NCI-H774 (cell line): ENCODE measurements at regions not wholly inside any gene's neighbourhood (a gene's known extent, or its start where the extent isn't known, plus 50 kb on each side); places are given as distances from the start of the nearest gene placed in this dataset.

Experiments
- DNase-seq: peaks from one replicate; lab custom pipeline; 2025; lab: John Stamatoyannopoulos, UW

DNA sequence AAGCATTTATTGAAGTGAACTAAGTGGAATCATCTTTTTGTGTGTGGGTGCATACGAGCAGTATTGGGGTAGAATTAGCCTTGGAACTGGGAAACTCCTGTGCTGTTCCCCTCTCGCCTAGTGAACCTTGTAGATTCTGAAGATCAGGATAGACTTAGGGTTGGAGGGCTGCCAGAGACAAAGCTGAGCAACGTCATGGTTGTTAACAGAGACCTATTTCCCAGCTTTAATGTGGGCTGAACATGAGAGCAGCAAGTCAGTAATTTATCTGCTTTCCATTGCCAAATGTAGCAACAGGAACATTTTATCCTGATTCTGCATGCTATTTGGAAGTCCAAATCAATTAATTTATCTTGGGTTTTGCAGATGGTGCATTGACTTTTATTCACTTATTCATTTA lies 246.6 kb downstream of the IL20RB start:
- no peak for DNase-seq

DNA sequence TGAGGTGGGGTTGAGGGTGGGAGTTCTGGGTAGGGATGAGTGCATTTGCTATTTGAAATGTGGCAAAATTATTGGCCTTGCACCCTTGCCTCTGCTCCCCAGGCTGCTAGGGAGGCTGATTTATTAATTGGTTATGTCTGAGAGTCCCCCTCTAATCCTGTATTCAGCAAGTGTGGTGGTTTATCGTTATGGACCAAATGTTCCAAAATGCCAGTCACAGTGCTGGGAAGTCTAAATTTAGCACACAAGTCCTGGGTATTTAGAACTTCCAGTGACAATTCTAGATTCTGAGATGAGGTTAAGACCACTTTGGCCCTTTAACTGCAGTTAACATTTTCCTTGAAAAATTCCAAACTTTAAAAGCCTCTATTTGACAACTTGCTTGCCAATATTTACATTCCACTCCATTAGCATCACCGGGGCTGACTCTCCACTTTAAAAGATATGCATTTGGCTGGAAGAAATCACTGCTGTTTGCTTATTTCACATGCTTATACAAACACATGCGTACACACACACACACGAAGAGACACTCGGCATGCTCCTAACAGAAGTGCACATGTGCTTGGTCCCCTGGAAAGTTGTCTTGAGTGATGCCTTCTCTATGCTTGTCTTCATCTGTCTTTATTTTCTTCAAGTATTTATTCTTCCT lies 247.7 kb downstream of the IL20RB start:
- DNase-seq = no peak

DNA sequence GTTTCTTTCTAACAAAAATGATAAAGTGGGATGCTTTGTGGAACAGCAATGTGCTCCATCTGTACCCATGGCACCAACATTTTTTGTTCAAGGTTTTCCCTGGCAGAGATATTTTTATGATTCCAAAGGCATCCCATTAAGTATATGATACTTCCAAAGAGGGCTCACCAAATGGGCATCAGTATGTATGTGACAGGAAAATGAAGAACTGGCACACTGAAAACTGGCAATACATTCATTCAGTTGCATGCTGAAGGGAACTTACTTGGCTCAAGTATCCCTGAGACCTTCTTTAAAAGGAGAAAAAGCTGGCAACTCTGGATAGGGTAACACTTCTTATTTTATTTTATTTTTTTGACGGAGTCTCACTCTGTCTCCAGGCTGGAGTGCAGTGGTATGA lies 249.8 kb downstream of the IL20RB start:
- DNase-seq = no peak

DNA sequence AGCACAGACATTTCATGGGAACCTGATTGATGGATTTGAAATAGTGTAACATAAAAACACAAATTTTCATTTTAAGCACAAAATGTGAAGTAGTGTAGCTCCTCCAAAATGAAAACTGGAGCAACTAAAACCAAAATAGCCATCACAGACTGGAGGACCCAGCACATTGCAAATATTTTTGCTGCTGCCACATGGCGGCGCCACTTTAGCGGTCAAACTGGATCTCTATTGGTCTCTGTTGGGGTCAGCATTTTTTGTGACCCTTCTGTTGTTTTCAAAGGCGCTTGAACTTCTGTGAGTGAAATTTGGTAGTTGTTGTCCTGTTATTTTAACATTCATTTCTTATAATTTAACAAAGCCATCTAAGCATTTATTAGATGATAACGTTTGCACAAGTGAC lies 259.9 kb downstream of the IL20RB start:
- DNase-seq = no peak

DNA sequence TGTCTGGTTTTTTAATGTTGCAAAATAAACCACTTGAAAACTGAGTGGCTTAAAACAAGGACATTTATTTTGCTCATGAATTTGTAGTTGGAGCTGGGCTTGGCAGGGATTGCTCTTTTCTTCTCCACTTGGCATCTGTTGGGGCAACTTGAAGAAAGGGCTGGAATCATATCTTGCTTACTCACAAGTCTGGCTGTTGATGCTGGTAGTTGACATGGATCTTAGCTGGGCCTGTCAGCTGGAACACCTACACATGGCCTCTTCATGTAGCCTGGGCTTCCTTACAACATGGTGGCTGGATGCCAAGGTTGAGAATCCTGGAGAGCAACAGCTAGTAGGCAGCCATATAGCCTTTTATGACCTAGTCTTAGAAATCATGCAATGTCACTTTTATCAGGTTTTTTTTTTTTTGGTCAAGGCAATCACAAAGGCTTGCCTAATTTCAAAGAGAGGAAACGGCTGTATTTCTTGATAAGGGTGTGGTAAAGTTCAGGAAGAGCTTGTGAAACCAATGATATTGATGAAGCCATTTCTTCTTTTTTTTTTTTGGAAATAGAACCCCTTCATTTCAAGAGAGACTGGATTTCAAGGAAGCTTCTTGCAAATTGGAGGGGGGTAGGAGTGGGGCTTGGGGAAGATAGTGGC lies 262.1 kb downstream of the IL20RB start:
- DNase-seq = no peak

DNA sequence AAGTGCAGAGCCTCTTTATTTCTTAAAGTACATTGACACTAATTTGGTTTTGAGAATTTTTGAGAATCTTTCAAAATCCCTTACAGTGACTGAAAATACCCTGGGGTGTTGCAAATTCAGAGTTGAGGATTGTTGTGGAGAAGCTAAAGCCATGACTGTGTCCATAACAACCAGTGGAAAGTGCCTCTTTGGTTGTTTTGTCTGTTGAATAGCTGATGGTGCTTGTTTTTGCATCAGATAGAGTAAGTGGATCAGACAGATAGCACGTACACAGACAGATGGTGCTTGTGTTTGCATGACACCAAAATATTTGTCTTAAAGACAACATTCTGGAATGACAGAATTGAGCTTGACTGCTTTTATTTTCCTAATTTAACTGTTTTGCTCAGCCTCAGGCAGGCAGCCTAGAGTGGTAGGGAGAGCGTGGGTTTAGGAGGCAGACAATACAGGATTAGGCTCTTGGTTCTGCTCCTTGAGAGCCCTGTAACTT lies 265.0 kb downstream of the IL20RB start:
- DNase-seq = no peak

DNA sequence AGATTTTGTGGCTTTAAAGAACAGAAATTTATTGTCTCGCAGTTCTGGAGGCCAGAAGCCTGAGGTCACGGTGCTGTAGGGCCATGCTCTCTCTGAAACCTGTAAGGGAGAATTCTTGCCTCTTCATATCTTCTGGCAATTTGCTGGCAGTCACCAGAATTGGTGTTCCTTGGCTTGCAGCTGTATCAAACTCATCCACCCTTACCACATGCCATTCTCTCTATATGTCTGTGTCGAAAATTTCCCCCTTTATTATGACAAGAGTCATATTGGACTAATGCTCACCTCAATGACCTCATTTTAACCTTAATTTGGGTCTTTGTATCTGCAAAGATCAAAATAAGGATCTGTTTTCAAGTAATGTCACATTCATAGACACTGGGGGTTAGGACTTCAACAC lies 266.7 kb downstream of the IL20RB start:
- no peak for DNase-seq

DNA sequence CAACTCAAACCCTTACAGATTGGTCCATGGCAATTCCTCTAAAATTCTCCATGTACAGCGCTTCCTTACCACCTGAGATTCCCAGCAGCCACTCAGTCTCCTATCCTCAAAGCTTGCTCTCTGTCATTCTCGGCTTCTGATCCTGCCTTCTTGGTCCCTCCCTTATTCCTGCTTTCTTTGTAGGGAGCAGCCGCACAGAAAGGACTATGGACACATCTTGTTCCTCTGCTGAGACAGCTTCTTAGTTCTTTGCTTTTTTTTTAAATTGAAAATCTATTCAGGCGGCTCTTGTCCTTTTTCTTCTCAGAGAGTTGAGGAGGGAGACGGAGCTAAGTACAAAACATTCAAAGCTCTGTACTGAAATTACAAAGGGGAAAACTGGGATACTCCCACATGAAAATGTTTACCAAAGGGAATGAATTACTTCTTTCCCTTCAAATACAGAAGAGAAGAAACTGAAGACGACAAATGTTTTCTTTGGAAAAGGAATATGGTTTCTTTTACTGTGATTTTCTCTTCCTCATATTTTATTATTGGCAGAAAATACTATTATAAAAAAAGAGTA lies 285.1 kb downstream of the IL20RB start:
- no peak for DNase-seq

DNA sequence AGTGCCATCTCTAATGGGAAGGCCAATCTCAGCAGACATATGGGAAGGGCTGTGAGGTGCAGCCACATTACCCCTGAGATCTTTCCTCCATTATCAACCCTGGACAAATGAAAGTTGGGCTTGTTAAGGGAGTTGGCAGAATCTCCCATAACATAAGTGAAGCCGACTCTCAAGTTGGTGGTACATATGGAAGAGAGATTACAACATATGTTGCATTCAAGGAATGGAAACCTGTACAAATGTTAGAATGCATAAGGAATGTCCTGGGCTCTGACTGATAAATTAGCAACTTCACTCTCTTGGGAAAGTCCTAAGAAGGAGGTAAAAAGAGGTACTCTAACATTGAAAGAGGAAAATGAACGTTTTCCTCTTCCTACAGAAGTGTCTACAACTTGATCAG lies 288.7 kb downstream of the IL20RB start:
- DNase-seq = no peak

DNA sequence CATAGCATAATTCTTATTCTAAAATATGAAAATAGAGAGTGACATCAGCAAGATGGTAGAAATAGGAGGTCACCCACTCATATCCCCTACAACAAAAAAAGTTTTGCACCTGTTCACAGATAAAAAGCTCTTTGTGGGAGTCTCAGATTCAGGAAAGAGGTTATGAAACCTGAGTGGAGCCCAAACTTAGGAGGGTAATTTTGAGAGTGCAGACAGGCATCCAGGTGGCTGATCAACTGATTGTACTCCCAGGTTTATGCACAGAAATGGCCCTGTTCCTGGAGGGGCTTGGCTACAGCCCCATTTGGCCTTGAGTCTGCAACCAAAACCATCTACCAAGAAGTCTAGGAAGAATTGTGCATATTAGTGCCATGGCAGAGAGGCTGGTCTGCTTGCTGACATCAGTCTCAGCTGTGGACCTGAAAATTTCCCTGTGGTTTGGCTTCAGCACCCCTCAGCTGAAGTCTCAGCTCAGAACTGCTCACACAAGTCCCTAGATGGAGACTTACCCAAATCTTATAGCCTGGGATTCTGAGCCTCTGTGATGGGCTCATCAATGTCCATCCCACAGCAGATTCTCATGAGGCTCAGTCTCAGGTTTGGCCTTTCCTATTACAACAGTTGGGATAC lies 291.6 kb downstream of the IL20RB start:
- DNase-seq = no peak

DNA sequence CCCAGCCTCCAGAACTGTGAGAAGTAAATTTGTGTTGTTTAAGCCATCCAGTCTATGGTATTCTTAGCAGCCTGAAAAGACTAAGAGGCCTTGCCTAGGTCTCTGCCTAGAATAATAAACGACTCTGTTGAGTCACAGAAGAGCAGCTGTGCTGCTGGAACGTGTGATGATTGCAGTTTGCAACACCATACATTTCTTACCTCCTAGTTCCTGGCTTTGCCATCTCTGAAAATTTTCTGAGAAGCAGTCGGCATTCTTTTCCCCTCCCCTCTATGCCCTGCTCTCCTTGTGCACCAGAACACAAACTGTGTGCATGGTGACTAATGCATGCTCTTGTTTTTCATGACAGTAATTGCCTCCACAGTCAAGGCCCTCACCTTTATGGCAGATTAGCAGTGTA lies 301.3 kb downstream of the IL20RB start:
- no peak for DNase-seq

DNA sequence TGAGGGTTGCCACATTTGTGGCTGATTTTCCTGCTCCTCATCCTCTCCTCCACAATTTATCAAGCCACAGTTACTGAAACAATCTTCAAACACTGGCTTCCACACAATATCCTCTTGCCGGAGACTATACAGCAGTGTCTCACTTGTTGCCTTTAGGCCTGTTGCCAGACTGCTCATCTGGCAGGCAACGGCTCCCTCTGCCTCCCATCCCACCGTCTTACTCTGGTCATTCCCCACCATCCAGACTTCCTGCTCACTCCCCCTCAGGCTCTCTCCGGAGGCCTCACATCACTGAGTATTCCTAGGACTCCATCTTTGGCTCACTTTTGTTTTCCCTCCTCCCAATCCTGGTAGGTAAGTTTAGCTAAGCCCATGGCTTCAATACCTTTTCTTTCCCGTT lies 301.9 kb downstream of the IL20RB start:
- DNase-seq = no peak

DNA sequence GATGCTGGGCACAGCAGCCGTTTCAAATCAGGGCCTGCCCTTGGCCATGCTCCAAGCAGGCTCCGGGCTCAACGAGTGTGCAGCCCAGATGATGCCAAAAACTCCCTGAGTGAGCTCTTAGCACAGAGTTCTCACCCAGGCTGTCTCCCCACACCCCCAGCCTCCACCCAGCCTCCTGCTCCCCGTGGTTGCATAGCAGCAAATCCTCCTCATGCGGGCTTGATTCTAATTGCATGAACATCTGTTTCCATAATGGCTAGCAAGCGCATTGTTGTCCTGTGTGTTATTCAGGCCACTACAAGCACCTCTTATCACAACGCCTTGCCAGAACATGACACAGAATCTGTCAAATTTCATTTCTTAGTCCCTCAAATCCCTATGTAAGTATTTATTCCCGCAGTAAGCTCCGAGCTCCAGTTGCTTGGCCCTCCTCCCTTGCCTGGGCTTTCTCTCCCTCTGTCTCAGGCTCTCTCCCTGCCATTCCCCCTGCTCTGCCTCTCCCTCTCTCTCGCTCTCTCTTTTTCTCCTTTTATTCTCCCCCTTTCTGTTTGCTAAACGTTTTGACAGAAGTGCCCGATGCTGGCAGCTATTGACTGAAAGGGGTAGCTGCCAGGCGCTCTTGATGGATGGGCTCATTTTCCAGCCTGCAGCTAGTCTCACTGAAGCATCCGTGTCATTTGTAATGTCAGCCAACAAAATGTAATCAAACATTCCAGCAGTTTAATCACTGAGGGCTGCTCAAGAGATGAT lies 306.5 kb downstream of the IL20RB start:
- DNase-seq = peak; percentile 71

DNA sequence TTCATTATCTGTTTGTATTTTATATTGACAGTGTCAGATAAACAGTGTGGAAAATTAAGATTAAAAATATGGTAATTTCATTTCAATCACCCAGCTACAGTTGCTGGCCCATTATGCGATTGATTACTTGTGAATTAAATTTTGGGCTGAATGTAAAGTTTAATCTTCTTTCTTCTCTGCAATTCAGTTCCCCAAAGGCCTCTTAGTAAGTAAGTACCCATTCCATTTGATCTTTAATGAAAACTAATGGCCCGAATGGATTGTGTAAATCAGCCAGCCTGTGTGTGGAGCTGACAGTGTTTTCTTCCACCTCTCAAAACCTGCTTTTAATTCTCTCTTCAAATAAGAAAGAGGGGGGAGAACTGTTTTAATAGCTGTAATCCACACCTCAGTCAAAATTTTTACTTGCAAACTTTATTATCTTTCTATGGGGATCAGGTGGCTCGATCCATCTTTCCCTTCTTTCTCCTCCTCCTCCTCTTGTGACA lies 307.1 kb downstream of the IL20RB start:
- DNase-seq = no peak

DNA sequence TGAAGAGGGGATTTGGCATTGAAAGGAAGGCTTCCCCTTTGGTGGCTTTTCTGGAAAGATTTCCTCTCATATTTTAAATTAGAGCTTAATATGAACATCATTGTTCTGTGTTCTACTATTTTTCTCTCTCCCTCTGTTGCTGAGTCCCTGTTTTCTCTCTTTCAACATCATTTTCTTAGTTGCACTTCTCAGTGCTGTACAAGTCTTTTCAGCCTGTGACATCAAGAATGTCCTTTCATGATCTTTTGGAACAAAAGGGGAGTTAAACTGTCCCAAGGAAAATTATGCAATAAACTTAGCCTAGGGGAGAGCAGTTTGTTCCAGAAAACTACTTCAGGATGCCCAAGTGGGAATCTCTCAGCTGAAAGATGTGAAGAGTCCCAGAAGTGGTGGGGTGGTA lies 325.1 kb downstream of the IL20RB start:
- DNase-seq = no peak

DNA sequence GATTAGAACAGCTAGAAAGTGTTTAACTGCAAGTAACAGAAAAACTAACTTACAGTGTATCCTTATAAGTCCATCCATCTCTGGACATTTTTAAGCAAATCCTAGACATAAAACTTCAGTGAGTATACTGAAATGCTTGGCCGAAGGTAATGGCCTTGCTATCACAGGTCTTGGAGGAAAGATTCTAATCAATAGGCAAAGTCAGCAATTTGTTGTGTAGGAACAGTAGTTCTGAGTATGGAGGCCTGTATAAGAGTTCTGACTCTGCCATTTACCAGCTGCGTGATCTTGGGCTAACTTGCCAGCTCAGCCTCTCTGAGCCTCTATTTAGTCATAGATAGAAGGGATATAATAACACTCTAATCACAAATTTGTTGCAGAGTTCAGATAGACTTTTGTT lies 328.1 kb downstream of the IL20RB start:
- DNase-seq = no peak

DNA sequence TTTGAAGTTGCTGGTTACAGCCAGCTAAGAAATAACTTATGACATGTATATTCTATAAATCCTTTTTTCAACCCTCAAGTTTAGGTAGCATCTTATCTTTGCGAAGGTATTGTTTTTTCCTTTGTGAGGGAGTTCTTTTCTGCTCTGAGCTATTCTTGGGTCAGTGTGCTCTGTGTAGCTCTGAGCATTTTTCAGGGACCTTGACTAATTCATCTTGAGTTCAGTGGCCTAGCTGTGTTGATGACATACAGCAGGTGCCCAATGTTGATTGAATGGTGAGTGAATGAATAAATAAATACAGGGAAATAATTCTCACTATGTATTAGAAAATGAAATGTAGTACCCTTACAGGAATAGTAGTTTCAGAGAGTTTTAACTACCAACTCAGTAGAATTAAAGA lies 335.3 kb downstream of the IL20RB start:
- DNase-seq = no peak

DNA sequence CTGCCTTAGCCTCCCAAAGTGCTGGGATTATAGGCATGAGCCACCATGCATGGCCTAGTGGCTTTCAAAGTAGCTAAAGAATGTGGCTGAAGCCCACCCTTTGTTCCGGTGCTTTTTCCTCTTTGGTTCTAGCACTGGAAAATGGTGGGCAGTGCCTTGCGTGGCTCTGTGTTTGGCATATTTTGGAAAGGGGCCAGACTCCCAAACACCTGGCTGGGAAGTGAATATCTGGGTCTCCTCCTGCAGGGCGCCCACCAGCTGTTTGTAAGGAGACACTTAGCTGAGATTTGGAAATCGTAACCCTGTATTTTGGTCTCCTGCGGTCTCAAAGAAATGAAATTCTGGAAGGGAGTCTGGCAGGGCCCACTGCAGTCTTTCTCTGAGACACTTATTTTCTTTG lies 336.4 kb downstream of the IL20RB start:
- DNase-seq = no peak

DNA sequence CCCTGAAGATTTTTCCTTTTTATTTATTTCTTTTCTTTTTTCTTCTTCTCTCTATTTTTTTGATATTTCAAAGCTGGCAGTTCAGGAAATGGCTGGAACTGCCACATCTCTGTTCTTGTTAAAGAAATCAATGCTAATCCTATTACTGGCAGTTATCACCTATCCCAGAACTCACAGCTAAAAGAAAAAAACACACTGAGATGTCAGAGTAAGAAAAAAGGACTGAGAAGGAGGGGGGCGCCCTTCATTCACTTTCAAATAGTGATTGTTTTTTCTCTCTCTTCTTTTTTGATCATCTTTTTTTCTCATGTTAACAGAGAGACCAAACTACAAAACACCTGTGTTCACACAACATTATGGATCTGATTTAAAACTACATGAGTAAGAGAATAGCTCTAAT lies 337.1 kb downstream of the IL20RB start:
- DNase-seq = no peak

DNA sequence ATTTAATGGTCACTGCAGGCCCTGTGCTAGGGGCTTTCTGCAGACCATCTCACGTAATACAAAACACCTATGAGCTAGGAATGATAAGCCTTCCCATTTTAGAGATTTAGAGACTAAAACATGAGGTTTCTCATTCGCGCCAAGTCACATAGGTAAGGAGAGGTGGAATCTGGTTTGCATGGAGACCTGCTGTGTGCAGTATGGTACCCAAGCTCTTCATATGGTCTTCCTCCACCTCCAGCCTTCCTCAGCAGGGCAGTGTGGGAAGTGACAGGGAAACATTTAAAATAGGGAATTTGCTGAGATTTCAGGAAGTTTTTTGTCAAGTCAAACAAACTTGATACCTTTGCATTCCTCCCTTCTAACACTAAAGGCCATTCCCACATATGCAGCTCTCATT lies 337.6 kb downstream of the IL20RB start:
- no peak for DNase-seq

DNA sequence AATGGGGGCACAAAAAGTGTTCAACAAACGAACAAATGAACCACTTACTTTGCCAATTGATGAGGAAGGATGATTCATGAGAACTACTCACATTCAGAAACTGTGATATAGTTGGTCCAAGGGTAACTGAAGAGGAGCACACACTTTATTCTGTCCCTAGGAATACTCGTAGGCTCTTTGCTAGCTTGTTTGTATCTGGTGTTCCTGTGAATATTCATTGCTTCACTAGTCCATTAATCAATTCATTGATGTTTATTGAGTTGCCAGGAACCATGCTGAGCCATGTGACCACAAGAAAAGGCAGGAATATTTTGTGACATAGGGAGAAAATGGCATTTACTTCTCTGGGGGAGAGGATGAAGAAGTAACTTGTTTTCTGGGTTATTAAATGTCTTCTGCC lies 338.3 kb downstream of the IL20RB start:
- DNase-seq = no peak

DNA sequence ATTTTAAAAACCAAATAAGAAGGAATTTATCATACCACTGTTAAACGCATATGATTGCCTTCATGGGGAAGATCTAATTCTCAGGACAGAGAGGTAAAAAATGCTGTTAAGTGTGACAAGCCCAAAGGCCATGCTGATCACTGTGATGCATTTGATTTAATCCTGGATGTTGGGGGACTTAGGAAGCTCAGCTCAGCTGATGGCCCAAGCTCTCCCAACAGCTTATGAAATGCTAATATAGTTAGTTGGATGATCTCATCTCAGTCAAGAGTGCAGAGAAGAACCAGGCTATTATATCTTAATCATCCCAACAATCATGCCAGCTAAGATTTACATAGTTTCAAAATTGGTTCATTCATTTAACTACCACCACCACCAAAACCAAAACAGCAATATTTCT lies 340.0 kb downstream of the IL20RB start:
- DNase-seq = no peak
